Lower leg skin (tissue), 4 donors: ENCODE measurements at regions not wholly inside any gene's neighbourhood (a gene's known extent, or its start where the extent isn't known, plus 50 kb on each side); places are given as distances from the start of the nearest gene placed in this dataset.

Experiments used
- DNase-seq, 2 donors: peaks; one replicate each; pipeline ENCODE4 v3.0.0-alpha.2; 2019; ENCODE audit warnings: low spot score in 2 of 2
- H3K4me3 ChIP-seq: fragments of 200-600 bp; sonication (generic); 2 replicates; pipeline ENCODE4 v1.5.1; 2017; ENCODE audit warnings: mild to moderate bottlenecking, low read depth; ENCODE audit not compliant: poor library complexity, severe bottlenecking
- POLR2A ChIP-seq, 2 donors: fragments of 450-650 bp; IDR thresholded peaks; one replicate each; pipeline ENCODE4 v1.6.1; 2016 to 2017; ENCODE audit warnings: antibody characterized with exemption in 2 of 2, mild to moderate bottlenecking in 1 of 2, moderate library complexity in 1 of 2
- WGBS, 2 donors: methylation state at CpG; one replicate each; pipeline ENCODE4 v1.1.5; 2018; 5-methylcytosine and 5-hydroxymethylcytosine counted together
- intact Hi-C: fragments of 100-400 bp; cut with DNase I; formaldehyde crosslinking; loops from one replicate; pipeline ENCODE4 v1.15.0; 2023; ENCODE audit warnings: low total_unique reads
- TF ChIP-seq, protein P1 (sequence below), 3 donors: fragments of 450-650 bp; IDR thresholded peaks; one replicate each; pipeline ENCODE4 v1.5.1; 2016; ENCODE audit warnings: antibody characterized with exemption in 3 of 3, mild to moderate bottlenecking in 3 of 3, moderate library complexity in 2 of 3

GRCh38 chr13:106696140-106696539, 128.2 kb upstream of the ARGLU1 start:
- H3K4me3 ChIP-seq, result no peak overlapping the region
- intact Hi-C loops, result no loop called here
- no peak for TF ChIP-seq POLR2A (IDR thresholded peaks at IDR 0.05)
- TF ChIP-seq, protein P1, sequence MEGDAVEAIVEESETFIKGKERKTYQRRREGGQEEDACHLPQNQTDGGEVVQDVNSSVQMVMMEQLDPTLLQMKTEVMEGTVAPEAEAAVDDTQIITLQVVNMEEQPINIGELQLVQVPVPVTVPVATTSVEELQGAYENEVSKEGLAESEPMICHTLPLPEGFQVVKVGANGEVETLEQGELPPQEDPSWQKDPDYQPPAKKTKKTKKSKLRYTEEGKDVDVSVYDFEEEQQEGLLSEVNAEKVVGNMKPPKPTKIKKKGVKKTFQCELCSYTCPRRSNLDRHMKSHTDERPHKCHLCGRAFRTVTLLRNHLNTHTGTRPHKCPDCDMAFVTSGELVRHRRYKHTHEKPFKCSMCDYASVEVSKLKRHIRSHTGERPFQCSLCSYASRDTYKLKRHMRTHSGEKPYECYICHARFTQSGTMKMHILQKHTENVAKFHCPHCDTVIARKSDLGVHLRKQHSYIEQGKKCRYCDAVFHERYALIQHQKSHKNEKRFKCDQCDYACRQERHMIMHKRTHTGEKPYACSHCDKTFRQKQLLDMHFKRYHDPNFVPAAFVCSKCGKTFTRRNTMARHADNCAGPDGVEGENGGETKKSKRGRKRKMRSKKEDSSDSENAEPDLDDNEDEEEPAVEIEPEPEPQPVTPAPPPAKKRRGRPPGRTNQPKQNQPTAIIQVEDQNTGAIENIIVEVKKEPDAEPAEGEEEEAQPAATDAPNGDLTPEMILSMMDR (IDR thresholded peaks at IDR 0.05), result no peak
- no peak for DNase-seq
- 86 to 90% methylated on average over 3 of the region's 3 CpGs for WGBS, 2 donors

DNA sequence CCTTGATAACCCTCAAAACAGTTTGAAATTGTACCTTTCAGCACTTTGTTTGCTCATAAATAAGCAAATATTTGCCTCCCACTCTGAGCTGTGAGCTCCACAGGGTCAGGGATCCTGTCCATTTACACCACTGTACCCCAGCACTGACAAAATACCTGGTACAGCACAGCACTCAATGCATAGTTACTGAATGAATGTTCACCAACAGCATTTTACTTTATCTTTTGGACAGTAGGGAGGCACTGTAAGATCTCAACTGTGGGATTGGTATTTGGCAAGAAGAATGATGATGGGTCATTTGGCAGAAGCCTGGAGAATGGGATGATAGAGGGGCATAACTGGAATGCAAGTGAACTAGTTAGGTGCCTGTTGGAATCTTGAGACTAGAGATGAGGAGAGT, 127.2 kb upstream of the ARGLU1 start:
- TF ChIP-seq POLR2A (IDR thresholded peaks at IDR 0.05), result no peak
- TF ChIP-seq, protein P1 (IDR thresholded peaks at IDR 0.05), result no peak
- intact Hi-C loops, result no loop called here
- DNase-seq, result no peak

GRCh38 chr13:106691861-106692260, 123.9 kb upstream of the ARGLU1 start:
- 33 to 39% methylated on average over 2 of the region's 2 CpGs for WGBS, 2 donors
- intact Hi-C loops, result no loop called here

More for the DNA sequence above, 127.2 kb upstream of the ARGLU1 start:
- H3K4me3 ChIP-seq, result no peak overlapping the region

DNA sequence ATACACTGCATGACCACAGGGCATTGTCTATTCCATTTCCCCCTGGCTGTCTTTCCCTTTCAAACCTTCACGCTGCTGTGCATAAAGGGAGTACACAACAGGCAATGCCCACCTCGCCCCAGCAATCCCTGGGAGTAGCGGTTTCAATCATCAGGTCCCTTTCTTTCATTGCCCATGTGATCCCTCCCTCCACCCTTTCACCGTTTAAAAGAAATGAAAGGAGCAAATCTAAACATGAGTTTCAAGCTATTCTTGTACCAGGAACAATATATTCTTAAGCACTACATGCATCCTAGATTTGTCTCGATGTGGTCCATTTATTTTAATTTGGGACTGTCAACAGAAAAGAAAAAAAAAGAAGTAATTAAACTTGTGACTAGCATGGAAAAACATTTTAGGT, 123.4 kb upstream of the ARGLU1 start:
- TF ChIP-seq, protein P1 (IDR thresholded peaks at IDR 0.05), result no peak
- TF ChIP-seq POLR2A (IDR thresholded peaks at IDR 0.05), result no peak
- H3K4me3 ChIP-seq, result no peak overlapping the region
- no peak for DNase-seq
- intact Hi-C loops, result no loop called here
- WGBS, 2 donors, result 42 to 45% methylated on average over 5 of the region's 5 CpGs

More at GRCh38 chr13:106691861-106692260, 123.9 kb upstream of the ARGLU1 start:
- no peak for TF ChIP-seq POLR2A (IDR thresholded peaks at IDR 0.05)
- no peak for DNase-seq
- no peak overlapping the region for H3K4me3 ChIP-seq

DNA sequence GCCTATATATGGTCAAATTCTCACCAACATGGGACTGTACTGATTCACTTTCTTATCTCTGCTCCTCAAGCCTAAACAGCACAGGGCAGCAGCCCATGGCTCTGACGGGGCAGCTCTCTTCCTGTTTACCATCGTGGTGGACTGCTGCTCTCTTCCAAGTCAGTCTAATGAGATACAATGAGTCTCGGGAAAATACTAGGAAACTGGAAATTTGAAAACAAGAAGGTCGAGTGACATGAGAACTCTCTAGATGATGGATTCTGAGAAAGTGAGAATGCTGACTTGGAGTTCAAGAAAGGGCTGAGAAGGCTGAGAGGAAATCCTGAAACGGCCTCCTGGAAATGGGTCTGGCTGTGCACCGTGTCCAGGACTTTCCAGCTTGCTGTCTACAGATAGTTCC, 122.8 kb upstream of the ARGLU1 start:
- 58 to 65% methylated on average over 6 of the region's 6 CpGs for WGBS, 2 donors
- TF ChIP-seq, protein P1 (IDR thresholded peaks at IDR 0.05), result no peak
- no peak for TF ChIP-seq POLR2A (IDR thresholded peaks at IDR 0.05)
- intact Hi-C loops, result no loop called here
- DNase-seq, result no peak
- H3K4me3 ChIP-seq, result no peak overlapping the region

GRCh38 chr13:106689906-106690305, 122.0 kb upstream of the ARGLU1 start:
- no peak overlapping the region for H3K4me3 ChIP-seq
- no peak for TF ChIP-seq POLR2A (IDR thresholded peaks at IDR 0.05)
- TF ChIP-seq, protein P1 (IDR thresholded peaks at IDR 0.05), result no peak
- 79 to 81% methylated on average over 1 of the region's 1 CpG for WGBS, 2 donors
- no peak for DNase-seq
- intact Hi-C loops, result no loop called here
